Fibroblast of the aortic adventitia (primary cell): ENCODE measurements at regions not wholly inside any gene's neighbourhood (a gene's known extent, or its start where the extent isn't known, plus 50 kb on each side); places are given as distances from the start of the nearest gene placed in this dataset.

Experiments used
- DNase-seq: peaks from one replicate; pipeline ENCODE4 v3.0.0-alpha.2; 2010; ENCODE audit warnings: low read depth
- H3K4me3 ChIP-seq: 2 replicates; pipeline ENCODE4 v1.5.1; 2011; ENCODE audit warnings: low read depth, mild to moderate bottlenecking, control low read depth, low read length, moderate library complexity
- CTCF ChIP-seq: IDR thresholded peaks from 2 replicates; pipeline ENCODE4 v1.5.1; 2011; ENCODE audit warnings: mild to moderate bottlenecking, low read length, control low read depth, inconsistent platforms; ENCODE audit not compliant: insufficient read depth

GRCh38 chr7:91636728-91637127 lies 243.8 kb downstream of the MTERF1 start:
- no peak for DNase-seq
- H3K4me3 ChIP-seq = no peak overlapping the region
- TF ChIP-seq CTCF = no peak

GRCh38 chr7:91644256-91644655 lies 236.2 kb downstream of the MTERF1 start:
- H3K4me3 ChIP-seq = no peak overlapping the region
- TF ChIP-seq CTCF = no peak
- no peak for DNase-seq

- H3K4me3 ChIP-seq = no peak overlapping the region
- no peak for DNase-seq
- TF ChIP-seq CTCF = no peak
These were observed 235.0 kb downstream of the MTERF1 start for GRCh38 chr7:91645542-91645941.

GRCh38 chr7:91651986-91652385 lies 228.5 kb downstream of the MTERF1 start:
- H3K4me3 ChIP-seq = no peak overlapping the region
- DNase-seq = no peak
- TF ChIP-seq CTCF = no peak

GRCh38 chr7:91653286-91653685 lies 227.2 kb downstream of the MTERF1 start:
- H3K4me3 ChIP-seq = no peak overlapping the region
- TF ChIP-seq CTCF = no peak
- DNase-seq = peak; percentile 67

GRCh38 chr7:91655656-91656055 lies 224.8 kb downstream of the MTERF1 start:
- no peak overlapping the region for H3K4me3 ChIP-seq
- peak; percentile 37 for DNase-seq
- TF ChIP-seq CTCF = no peak
